ENCODE measurements at regions not wholly inside any gene's neighbourhood (a gene's known extent, or its start where the extent isn't known, plus 50 kb on each side); places are given as distances from the start of the nearest gene placed in this dataset.

DNA sequence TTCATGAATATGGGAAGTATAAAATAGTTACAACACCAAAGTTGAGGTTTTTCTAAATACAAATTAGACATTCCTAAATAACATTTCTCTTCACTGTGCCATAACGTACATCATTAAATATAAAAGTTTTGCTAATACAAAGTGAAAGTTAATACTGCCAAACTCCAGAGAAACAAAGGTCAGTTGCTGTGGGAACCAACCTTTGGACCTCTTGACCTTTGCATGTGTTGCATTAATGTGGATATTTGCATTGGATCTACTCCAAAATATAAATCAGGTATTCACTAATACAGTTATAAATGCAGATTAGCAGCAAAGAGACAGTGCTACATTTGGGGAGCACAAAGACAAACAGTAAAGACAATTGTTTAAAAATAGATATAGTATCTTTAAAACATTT lies 366.0 kb upstream of the USP15 start:
- no peaks in the 10 kb centered on the region for H3K27me3 Mint-ChIP-seq (ENCODE audit: low read depth)
- H3K9me3 Mint-ChIP-seq: peaks cover 5% of the 10 kb centered on the region
- no peaks in the 10 kb centered on the region for H3K4me1 Mint-ChIP-seq
- TF ChIP-seq, protein P1, sequence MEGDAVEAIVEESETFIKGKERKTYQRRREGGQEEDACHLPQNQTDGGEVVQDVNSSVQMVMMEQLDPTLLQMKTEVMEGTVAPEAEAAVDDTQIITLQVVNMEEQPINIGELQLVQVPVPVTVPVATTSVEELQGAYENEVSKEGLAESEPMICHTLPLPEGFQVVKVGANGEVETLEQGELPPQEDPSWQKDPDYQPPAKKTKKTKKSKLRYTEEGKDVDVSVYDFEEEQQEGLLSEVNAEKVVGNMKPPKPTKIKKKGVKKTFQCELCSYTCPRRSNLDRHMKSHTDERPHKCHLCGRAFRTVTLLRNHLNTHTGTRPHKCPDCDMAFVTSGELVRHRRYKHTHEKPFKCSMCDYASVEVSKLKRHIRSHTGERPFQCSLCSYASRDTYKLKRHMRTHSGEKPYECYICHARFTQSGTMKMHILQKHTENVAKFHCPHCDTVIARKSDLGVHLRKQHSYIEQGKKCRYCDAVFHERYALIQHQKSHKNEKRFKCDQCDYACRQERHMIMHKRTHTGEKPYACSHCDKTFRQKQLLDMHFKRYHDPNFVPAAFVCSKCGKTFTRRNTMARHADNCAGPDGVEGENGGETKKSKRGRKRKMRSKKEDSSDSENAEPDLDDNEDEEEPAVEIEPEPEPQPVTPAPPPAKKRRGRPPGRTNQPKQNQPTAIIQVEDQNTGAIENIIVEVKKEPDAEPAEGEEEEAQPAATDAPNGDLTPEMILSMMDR (IDR thresholded peaks at IDR 0.05; ENCODE audit: unreplicated experiment in 3 of 3): no peak
- no peaks in the 10 kb centered on the region for H3K36me3 Mint-ChIP-seq (ENCODE audit: low read depth)
- H3K4me3 Mint-ChIP-seq: no peak overlapping the region
- H3K27ac Mint-ChIP-seq: no peak overlapping the region

DNA sequence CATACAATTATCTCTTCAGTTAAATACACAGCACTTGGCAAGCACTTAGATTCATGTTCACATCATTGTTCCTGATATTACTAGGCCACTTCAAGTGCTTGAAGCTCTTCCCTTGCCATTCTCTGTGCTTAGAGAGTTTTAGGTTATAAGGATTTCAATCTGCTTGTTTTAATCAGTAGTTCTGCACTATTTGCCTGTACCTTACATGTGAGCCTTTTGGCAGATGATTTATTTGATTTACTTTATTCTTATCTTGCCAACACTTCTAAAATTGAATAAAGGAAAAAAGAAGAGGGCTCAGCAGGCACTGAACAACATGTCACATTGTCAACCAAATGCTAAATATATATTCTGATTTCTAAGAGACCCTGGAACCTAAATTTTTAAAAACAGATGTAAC lies 363.8 kb upstream of the USP15 start:
- H3K4me3 Mint-ChIP-seq: no peak overlapping the region
- no peaks in the 10 kb centered on the region for H3K36me3 Mint-ChIP-seq (ENCODE audit: low read depth)
- H3K27ac Mint-ChIP-seq: no peak overlapping the region
- H3K9me3 Mint-ChIP-seq: peaks cover 7% of the 10 kb centered on the region
- H3K27me3 Mint-ChIP-seq (ENCODE audit: low read depth): no peaks in the 10 kb centered on the region
- TF ChIP-seq, protein P1 (IDR thresholded peaks at IDR 0.05; ENCODE audit: unreplicated experiment in 3 of 3): no peak
- H3K4me1 Mint-ChIP-seq: no peaks in the 10 kb centered on the region

DNA sequence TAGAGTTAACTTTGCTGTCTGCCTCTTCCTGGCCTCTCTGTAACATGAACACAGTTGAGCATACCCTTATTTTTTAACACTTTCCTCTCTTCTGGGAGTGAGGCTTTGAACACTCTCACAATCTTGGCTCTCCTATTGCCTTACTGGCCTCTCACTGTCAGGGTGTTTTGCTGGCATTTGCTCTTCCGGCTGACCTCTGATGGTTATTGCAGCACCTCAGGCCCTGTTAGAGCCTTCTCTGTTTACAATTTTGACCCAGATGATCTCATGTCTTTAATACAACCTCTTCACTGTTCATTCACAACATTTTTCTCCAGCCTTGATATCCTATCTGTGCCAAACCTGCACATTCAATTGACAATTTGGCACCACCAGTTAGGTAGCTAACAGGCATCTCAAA lies 357.8 kb upstream of the USP15 start:
- peaks cover 7% of the 10 kb centered on the region for H3K9me3 Mint-ChIP-seq
- no peaks in the 10 kb centered on the region for H3K4me1 Mint-ChIP-seq
- H3K4me3 Mint-ChIP-seq: no peak overlapping the region
- H3K27ac Mint-ChIP-seq: no peak overlapping the region
- H3K27me3 Mint-ChIP-seq (ENCODE audit: low read depth): no peaks in the 10 kb centered on the region
- TF ChIP-seq, protein P1 (IDR thresholded peaks at IDR 0.05; ENCODE audit: unreplicated experiment in 3 of 3): no peak
- H3K36me3 Mint-ChIP-seq (ENCODE audit: low read depth): no peaks in the 10 kb centered on the region

DNA sequence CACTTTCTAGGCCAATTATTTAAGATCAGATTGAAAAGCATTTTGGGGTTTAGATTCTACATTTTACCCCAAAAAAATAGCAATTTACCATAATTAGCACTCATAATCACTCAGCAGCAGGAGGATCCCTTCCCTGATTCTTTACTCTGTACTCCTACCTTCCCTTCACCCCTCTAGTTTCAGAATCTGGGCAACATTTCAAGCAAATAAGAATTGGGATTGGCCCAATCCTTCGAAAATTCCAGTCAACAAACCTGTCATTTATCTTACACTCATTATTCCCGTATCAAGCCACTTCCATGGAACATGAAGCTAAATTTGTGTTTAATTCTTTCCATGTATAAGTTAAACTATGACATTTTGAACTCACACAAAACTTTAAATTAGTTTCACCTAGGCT lies 349.1 kb upstream of the USP15 start:
- TF ChIP-seq, protein P1 (IDR thresholded peaks at IDR 0.05; ENCODE audit: unreplicated experiment in 3 of 3): no peak
- Mint-ChIP-seq H3K4me1 (no peaks in the 10 kb centered on the region), H3K4me3 (no peak overlapping the region), H3K27me3 (ENCODE audit: low read depth) (no peaks in the 10 kb centered on the region), H3K9me3 (no peaks in the 10 kb centered on the region), H3K27ac (no peak overlapping the region), H3K36me3 (ENCODE audit: low read depth) (no peaks in the 10 kb centered on the region)

DNA sequence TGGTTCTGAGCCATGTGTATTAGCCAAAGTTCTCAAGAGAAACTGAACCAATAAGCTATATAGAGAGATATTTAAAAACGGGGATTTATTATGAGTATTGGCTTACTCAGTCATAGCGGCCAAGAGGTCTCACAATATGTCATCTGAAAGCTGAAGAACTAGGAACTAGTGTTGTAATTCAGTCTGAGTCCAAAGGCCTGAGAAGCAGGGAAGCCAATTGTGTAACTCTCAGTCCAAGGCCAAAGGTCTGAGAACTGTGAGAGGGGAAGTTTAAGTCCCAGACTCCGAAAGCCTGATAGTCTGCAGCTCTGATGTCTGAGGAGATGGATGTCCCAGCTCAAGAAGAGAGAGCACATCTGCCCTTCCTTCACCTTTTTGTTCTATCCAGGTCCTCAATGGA lies 344.8 kb upstream of the USP15 start:
- H3K4me3 Mint-ChIP-seq: no peak overlapping the region
- H3K36me3 Mint-ChIP-seq (ENCODE audit: low read depth): no peaks in the 10 kb centered on the region
- H3K9me3 Mint-ChIP-seq: no peaks in the 10 kb centered on the region

GRCh38 chr12:61916831-61917230 lies 343.4 kb upstream of the USP15 start:
- TF ChIP-seq, protein P1 (IDR thresholded peaks at IDR 0.05; ENCODE audit: unreplicated experiment in 3 of 3): no peak
- H3K4me1 Mint-ChIP-seq: no peaks in the 10 kb centered on the region
- H3K27ac Mint-ChIP-seq: no peak overlapping the region
- no peaks in the 10 kb centered on the region for H3K27me3 Mint-ChIP-seq (ENCODE audit: low read depth)
- no peak overlapping the region for H3K4me3 Mint-ChIP-seq
- no peaks in the 10 kb centered on the region for H3K36me3 Mint-ChIP-seq (ENCODE audit: low read depth)
- no peaks in the 10 kb centered on the region for H3K9me3 Mint-ChIP-seq

More for the DNA sequence above, 344.8 kb upstream of the USP15 start:
- Mint-ChIP-seq H3K27me3 (ENCODE audit: low read depth) (no peaks in the 10 kb centered on the region), H3K27ac (no peak overlapping the region), H3K4me1 (no peaks in the 10 kb centered on the region)
- TF ChIP-seq, protein P1 (IDR thresholded peaks at IDR 0.05; ENCODE audit: unreplicated experiment in 3 of 3): no peak

Data from nephron (organoid).